ENCODE measurements at regions not wholly inside any gene's neighbourhood (a gene's known extent, or its start where the extent isn't known, plus 50 kb on each side); places are given as distances from the start of the nearest gene placed in this dataset.

- Histone ChIP-seq H3K9me3 (no peaks in the 10 kb centered on the region), H3K27me3 (no peaks in the 10 kb centered on the region), H3K36me3 (no peaks in the 10 kb centered on the region), H3K4me1 (no peaks in the 10 kb centered on the region), H3K27ac (no peak overlapping the region), H3K4me3 (no peak overlapping the region)
- DNase-seq (no peak), ATAC-seq (no peak)
- no peak for TF ChIP-seq CTCF (IDR thresholded peaks at IDR 0.05)
- intact Hi-C loops (cut with DNase I) = no loop called here
Observed at GRCh38 chr2:167508709-167509108, 620.4 kb downstream of the XIRP2 start.

GRCh38 chr2:167506395-167506794, 618.1 kb downstream of the XIRP2 start:
- Histone ChIP-seq H3K36me3 (no peaks in the 10 kb centered on the region), H3K9me3 (no peaks in the 10 kb centered on the region), H3K27me3 (no peaks in the 10 kb centered on the region), H3K4me3 (no peak overlapping the region), H3K4me1 (no peaks in the 10 kb centered on the region), H3K27ac (no peak overlapping the region)
- no peak for ATAC-seq
- intact Hi-C loops (cut with DNase I) = no loop called here
- no peak for DNase-seq
- TF ChIP-seq CTCF (IDR thresholded peaks at IDR 0.05) = no peak

GRCh38 chr2:167504695-167505094, 616.4 kb downstream of the XIRP2 start:
- no peak for ATAC-seq
- Histone ChIP-seq H3K27me3 (no peaks in the 10 kb centered on the region), H3K4me3 (no peak overlapping the region), H3K36me3 (no peaks in the 10 kb centered on the region), H3K4me1 (no peaks in the 10 kb centered on the region), H3K27ac (no peak overlapping the region), H3K9me3 (no peaks in the 10 kb centered on the region)
- TF ChIP-seq CTCF (IDR thresholded peaks at IDR 0.05) = no peak
- intact Hi-C loops (cut with DNase I) = no loop called here
- DNase-seq = no peak

- no peaks in the 10 kb centered on the region for H3K4me1 ChIP-seq
- no peak for DNase-seq
- no peak for TF ChIP-seq CTCF (IDR thresholded peaks at IDR 0.05)
- H3K27me3 ChIP-seq = no peaks in the 10 kb centered on the region
- no peaks in the 10 kb centered on the region for H3K9me3 ChIP-seq
- intact Hi-C loops (cut with DNase I) = no loop called here
- H3K27ac ChIP-seq = no peak overlapping the region
- H3K36me3 ChIP-seq = no peaks in the 10 kb centered on the region
- no peak for ATAC-seq
- no peak overlapping the region for H3K4me3 ChIP-seq
Observed at GRCh38 chr2:167504061-167504460, 615.8 kb downstream of the XIRP2 start.

- Histone ChIP-seq H3K27me3 (no peaks in the 10 kb centered on the region), H3K4me3 (no peak overlapping the region), H3K36me3 (no peaks in the 10 kb centered on the region), H3K27ac (no peak overlapping the region), H3K9me3 (no peaks in the 10 kb centered on the region), H3K4me1 (no peaks in the 10 kb centered on the region)
- DNase-seq (no peak), ATAC-seq (no peak)
- intact Hi-C loops (cut with DNase I) = no loop called here
- no peak for TF ChIP-seq CTCF (IDR thresholded peaks at IDR 0.05)
Observed at GRCh38 chr2:167501618-167502017, 613.3 kb downstream of the XIRP2 start.

GRCh38 chr2:167493862-167494261, 605.6 kb downstream of the XIRP2 start:
- H3K36me3 ChIP-seq = no peaks in the 10 kb centered on the region
- no peak for ATAC-seq
- no peaks in the 10 kb centered on the region for H3K4me1 ChIP-seq
- intact Hi-C loops (cut with DNase I) = no loop called here
- H3K4me3 ChIP-seq = no peak overlapping the region
- TF ChIP-seq CTCF (IDR thresholded peaks at IDR 0.05) = no peak
- no peaks in the 10 kb centered on the region for H3K27me3 ChIP-seq
- no peak overlapping the region for H3K27ac ChIP-seq
- H3K9me3 ChIP-seq = no peaks in the 10 kb centered on the region
- no peak for DNase-seq
